GM13976 (cell line): ENCODE measurements at regions not wholly inside any gene's neighbourhood (a gene's known extent, or its start where the extent isn't known, plus 50 kb on each side); places are given as distances from the start of the nearest gene placed in this dataset.

Experiments
- DNase-seq: peaks from one replicate; pipeline ENCODE4 v3.0.0; 2012; ENCODE audit warnings: low spot score
- CTCF ChIP-seq: IDR thresholded peaks from 2 replicates; pipeline ENCODE4 v1.5.1; 2012; ENCODE audit warnings: borderline replicate concordance, mild to moderate bottlenecking; ENCODE audit not compliant: insufficient read depth; ENCODE audit errors: extremely low read depth, missing control alignments, control extremely low read depth
- in situ Hi-C: fragments of 300-500 bp; cut with MboI; formaldehyde crosslinking; loops from one replicate; pipeline ENCODE4 v1.12.0; 2022; ENCODE audit warnings: low sequenced_read_pairs, mixed read lengths, inconsistent platforms; ENCODE audit not compliant: unreplicated experiment

GRCh38 chr13:79973533-79973963 lies 367.4 kb downstream of the SPRY2 start:
- TF ChIP-seq CTCF, result peak; percentile 39
- in situ Hi-C loops, result no loop called here
- no peak for DNase-seq

- in situ Hi-C loops, result no loop called here
- no peak for TF ChIP-seq CTCF
- no peak for DNase-seq
Observed at GRCh38 chr13:79972066-79972569, 368.8 kb downstream of the SPRY2 start.

DNA sequence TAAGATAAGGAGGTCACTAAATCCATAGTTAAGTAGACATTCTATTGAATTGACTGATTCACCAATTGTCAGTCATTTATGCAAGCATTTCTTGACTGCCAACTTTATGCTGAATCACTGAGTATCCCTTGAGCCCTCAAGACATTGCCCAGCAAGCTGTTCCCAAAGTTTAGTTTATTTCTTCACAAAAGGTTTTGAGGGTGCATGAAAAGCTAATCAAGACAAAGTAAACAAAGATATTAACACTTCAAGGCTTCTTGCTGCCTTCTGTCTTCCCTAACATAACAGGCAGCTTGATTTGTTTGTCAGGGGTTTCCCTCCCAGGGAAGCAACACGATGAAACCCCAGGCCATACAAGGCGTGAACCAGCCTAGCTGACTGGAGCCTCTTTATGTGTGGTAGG lies 374.4 kb downstream of the SPRY2 start:
- in situ Hi-C loops, result no loop called here
- DNase-seq, result no peak
- TF ChIP-seq CTCF, result no peak

DNA sequence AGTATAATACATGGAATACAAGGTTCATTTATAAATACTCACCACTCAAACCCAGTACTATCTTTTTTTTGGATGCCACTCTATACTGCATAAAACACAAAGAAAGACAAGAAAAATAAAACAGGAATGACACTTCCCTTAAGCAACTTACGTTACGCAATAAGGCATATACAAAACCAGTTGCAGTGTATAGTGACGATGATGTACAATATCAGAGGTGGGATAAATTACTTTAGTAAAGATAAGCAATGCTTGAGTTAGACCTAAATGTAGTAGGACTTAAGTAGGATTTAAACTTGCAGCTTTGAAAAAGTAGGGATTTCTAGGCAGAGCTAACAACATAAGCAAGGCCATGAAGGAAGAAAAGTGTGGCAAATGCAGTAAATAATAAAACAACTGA lies 374.9 kb downstream of the SPRY2 start:
- in situ Hi-C loops, result no loop called here
- no peak for TF ChIP-seq CTCF
- DNase-seq, result no peak

DNA sequence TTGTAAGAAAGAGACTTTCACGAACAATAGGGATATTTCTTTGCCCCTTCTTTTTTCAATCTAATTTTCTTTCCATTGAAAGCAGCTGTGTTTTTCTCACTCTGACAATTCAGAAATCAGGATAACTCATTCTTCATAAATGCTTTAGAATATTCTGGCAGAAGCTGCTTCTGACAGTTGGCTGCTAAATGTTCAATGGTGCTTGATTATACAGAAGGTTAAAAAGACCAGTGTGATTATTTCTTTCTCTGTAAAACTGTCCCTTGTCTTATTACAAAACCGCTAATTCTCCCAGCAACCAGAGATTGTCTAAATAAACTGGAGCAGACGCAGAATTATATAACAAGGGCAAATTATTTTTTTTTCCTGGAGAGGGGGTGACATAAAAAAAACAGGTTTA lies 394.4 kb downstream of the SPRY2 start:
- no peak for TF ChIP-seq CTCF
- in situ Hi-C loops, result no loop called here
- DNase-seq, result no peak

GRCh38 chr13:79943346-79944023 lies 397.4 kb downstream of the SPRY2 start:
- in situ Hi-C loops, result no loop called here
- DNase-seq, result no peak
- TF ChIP-seq CTCF, result no peak
